ENCODE measurements at regions not wholly inside any gene's neighbourhood (a gene's known extent, or its start where the extent isn't known, plus 50 kb on each side); places are given as distances from the start of the nearest gene placed in this dataset.

GRCh38 chr4:121448231-121448630, 67.4 kb upstream of the QRFPR start:
- FAIRE-seq = no peak

More at GRCh38 chr4:121448231-121448630, 67.4 kb upstream of the QRFPR start:
- ATAC-seq (no peak), DNase-seq (ENCODE audit: extremely low read depth in 1 of 4, low spot score in 3 of 4) (no peak)
- no peaks in the 10 kb centered on the region for H3K9me3 ChIP-seq (replicated peaks; ENCODE audit: control insufficient read depth, insufficient read depth, low read depth, low read length)
- H3K9me1 ChIP-seq (ENCODE audit: control insufficient read depth, insufficient read depth, low read length) = no peaks in the 10 kb centered on the region
- no peaks in the 10 kb centered on the region for H3K79me2 ChIP-seq (ENCODE audit: control insufficient read depth, insufficient read depth, low read length)
- H2AFZ ChIP-seq (ENCODE audit: low read depth, low read length) = no peak overlapping the region
- intact Hi-C loops (cut with micrococcal nuclease) (no loop called here), in situ Hi-C loops (cut with MboI) (no loop called here)
- POLR2A ChIA-PET = no interaction called here
- H3K4me2 ChIP-seq (ENCODE audit: insufficient read depth, low read length) = no peak overlapping the region
- no peaks in the 10 kb centered on the region for H3K27me3 ChIP-seq (ENCODE audit: control insufficient read depth in 2 of 2, insufficient read depth in 2 of 2, low read length in 2 of 2)
- no peaks in the 10 kb centered on the region for H3K4me1 ChIP-seq (replicated peaks in 1 of 2; ENCODE audit: control insufficient read depth in 2 of 2, insufficient read depth in 2 of 2, low read length in 2 of 2)
- no TSS peak for BruUV-seq (replicated peaks)
- no peak overlapping the region for H3K4me3 ChIP-seq
- H4K20me1 ChIP-seq (replicated peaks; ENCODE audit: control insufficient read depth, insufficient read depth, low read length) = no peaks in the 10 kb centered on the region
- CTCF ChIA-PET (ENCODE audit: low intra/inter-chr PET ratio) = interaction anchor here (0.6 kb wide), 1 partner anchor 1819 kb away, joined by 4 read pairs; the partner anchor contains the start of gene PDE5A
- no peaks in the 10 kb centered on the region for H3K36me3 ChIP-seq (ENCODE audit: control insufficient read depth, insufficient read depth, low read length)
- TF ChIP-seq CBX5 (IDR thresholded peaks at IDR 0.05; ENCODE audit: borderline replicate concordance, low read depth) = no peak
- no peak for TF ChIP-seq CEBPG (CRISPR knock-in tag; IDR thresholded peaks at IDR 0.05)
- TF ChIP-seq CEBPG (tag; conservative IDR thresholded peaks at IDR 0.05 in 1 of 2, IDR thresholded peaks at IDR 0.05 in 1 of 2) = no peak
- TF ChIP-seq CCAR2 (IDR thresholded peaks at IDR 0.05; ENCODE audit: low read depth, low read length) = no peak
- no peak for TF ChIP-seq TAF7 (tag; IDR thresholded peaks at IDR 0.05)
- TF ChIP-seq ZNF695 (CRISPR knock-in tag; IDR thresholded peaks at IDR 0.05) = no peak
- no peak for TF ChIP-seq COPS2 (conservative IDR thresholded peaks at IDR 0.05)
- no peak for TF ChIP-seq SIN3B (IDR thresholded peaks at IDR 0.05; ENCODE audit: low read depth)
- TF ChIP-seq MLX (CRISPR knock-in tag; conservative IDR thresholded peaks at IDR 0.05) = no peak
- no peak for TF ChIP-seq ZBTB40 (IDR thresholded peaks at IDR 0.05)
- TF ChIP-seq ZBTB40 (CRISPR knock-in tag; IDR thresholded peaks at IDR 0.05) = no peak
- no peak overlapping the region for H3K9ac ChIP-seq (ENCODE audit: insufficient read depth in 1 of 2, low read depth in 2 of 2, low read length in 2 of 2)
- 0% methylated on average over 2 of the region's 2 CpGs for WGBS (ENCODE audit: insufficient coverage, low coverage, missing lambda C conversion rate)
- no peak overlapping the region for H3K27ac ChIP-seq (ENCODE audit: extremely low read depth, low read depth, low read length)

All from K562 (cell line).